GM10248 (cell line): ENCODE measurements at regions not wholly inside any gene's neighbourhood (a gene's known extent, or its start where the extent isn't known, plus 50 kb on each side); places are given as distances from the start of the nearest gene placed in this dataset.
A peak's percentile ranks its signal among the peaks of the same experiment; 100 is the strongest.
"Not testable (repeated sequence)": the region's sequence is repeated elsewhere in the genome, so short reads cannot be mapped to it uniquely, and the experiment has no call there.

Experiments used
- CTCF ChIA-PET: fragments of 300-600 bp; sonication (Branson Sonifier 250); formaldehyde crosslinking; extraction: SDS; loops from one replicate; lab custom pipeline; 2021; ENCODE audit warnings: antibody characterized with exemption; lab: Yijun Ruan, JAX
- POLR2A ChIA-PET: fragments of 350-650 bp; sonication (Branson Sonifier 250); formaldehyde crosslinking; extraction: SDS; loops from one replicate; lab custom pipeline; 2020; ENCODE audit warnings: antibody characterized with exemption; lab: Yijun Ruan, JAX
- DNase-seq: peaks from one replicate; pipeline ENCODE4 v3.0.0; 2012; ENCODE audit errors: extremely low spot score
- TF ChIP-seq, protein P1 (sequence below): IDR thresholded peaks from 2 replicates; pipeline ENCODE4 v1.5.1; 2012; ENCODE audit warnings: mild to moderate bottlenecking, low read depth; ENCODE audit errors: extremely low read depth, missing control alignments, control extremely low read depth

DNA sequence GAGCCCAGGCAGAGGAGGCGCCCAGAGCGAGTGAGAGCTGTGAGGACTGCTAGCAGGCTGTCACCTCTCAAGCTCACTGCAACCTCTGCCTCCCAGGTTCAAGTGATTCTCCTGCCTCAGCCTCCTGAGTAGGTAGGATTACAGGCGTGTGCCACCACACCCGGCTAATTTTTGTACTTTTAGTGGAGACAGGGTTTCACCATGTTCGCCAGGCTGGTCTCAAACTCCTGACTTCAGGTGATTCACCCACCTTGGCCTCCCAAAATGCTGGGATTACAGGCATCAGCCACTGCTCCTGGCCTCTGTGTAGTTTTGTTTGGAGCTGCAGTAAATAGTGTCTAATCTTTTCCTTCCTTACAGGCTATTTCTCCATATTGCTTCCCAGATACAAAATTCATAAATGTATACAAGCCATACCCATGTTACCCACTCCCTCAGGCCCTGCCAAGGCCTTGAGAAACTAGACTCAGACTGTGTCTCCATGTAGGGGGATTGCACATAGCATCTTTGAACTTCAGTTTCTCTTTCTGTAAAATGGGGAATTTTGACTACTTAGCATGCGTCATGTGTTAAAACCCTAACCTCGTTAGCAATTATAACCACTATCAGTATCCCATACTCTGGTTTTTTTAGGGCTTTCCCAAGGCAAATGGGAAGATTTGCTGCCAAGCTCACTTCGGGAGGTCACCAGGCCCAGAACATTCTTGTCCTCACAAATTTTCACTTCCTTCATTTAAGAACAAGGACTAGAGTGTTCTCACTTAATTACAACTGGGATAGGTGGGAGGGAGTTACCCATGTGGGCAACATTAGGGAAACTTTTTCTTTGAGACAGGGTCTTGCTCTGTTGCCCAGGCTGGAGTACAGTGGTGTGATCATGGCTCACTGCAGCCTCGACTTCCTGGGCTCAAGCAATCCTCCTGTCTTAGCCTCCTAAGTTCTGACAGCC lies 67.3 kb upstream of the DDR1 start:
- peak; percentile 59 for DNase-seq
- POLR2A ChIA-PET: no interaction called here
- CTCF ChIA-PET: interaction anchor here (1.3 to 20.8 kb wide), 3 partner anchors 19 to 86 kb away, joined by 3 to 252 read pairs (median 6); no protein-coding TSS in a partner anchor
- TF ChIP-seq, protein P1, sequence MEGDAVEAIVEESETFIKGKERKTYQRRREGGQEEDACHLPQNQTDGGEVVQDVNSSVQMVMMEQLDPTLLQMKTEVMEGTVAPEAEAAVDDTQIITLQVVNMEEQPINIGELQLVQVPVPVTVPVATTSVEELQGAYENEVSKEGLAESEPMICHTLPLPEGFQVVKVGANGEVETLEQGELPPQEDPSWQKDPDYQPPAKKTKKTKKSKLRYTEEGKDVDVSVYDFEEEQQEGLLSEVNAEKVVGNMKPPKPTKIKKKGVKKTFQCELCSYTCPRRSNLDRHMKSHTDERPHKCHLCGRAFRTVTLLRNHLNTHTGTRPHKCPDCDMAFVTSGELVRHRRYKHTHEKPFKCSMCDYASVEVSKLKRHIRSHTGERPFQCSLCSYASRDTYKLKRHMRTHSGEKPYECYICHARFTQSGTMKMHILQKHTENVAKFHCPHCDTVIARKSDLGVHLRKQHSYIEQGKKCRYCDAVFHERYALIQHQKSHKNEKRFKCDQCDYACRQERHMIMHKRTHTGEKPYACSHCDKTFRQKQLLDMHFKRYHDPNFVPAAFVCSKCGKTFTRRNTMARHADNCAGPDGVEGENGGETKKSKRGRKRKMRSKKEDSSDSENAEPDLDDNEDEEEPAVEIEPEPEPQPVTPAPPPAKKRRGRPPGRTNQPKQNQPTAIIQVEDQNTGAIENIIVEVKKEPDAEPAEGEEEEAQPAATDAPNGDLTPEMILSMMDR: no peak

DNA sequence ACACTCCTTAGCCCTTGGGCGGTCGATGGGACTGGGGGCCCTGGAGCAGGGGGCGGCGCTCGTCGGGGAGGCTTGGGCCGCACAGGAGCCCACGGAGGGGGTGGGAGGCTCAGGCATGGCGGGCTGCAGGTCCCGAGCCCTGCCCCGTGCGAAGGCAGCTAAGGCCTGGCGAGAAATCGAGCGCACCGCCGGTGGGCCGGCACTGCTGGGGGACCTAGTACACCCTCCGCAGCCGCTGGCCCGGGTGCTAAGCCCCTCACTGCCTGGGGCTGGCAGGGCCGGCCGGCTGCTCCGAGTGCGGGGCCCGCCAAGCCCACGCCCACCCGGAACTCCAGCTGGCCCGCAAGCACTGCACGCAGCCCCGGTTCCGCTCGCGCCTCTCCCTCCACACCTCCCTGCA lies 68.0 kb upstream of the DDR1 start:
- CTCF ChIA-PET: interaction anchor here (20.8 kb wide), 1 partner anchor 19 kb away, joined by 252 read pairs; no protein-coding TSS in a partner anchor
- DNase-seq, POLR2A ChIA-PET: not testable (repeated sequence)

DNA sequence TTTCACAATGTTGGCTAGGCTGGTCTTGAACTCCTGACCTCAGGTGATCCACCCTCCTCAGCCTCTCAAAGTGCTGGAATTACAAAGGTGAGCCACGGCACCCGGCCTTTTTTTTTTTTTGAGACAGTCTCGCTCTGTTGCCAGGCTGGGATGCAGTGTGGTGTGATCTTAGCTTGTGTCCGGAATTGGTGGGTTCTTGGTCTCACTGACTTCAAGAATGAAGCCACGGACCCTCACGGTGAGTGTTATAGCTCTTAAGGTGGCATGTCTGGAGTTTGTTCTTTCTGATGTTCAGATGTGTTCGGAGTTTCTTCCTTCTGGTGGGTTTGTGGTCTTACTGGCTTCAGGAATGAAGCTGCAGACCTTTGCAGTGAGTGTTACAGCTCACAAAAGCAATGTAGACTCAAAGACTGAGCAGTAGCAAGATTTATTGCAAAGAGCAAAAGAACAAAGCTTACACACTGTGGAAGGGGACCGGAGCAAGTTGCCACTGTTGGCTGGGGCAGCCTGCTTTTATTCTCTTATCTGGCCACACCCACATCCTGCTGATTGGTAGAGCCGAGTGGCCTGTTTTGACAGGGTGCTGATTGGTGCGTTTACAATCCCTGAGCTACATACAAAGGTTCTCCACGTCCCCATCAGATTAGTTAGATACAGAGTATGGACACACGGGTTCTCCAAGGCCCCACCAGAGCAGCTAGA lies 69.1 kb upstream of the DDR1 start:
- ChIA-PET POLR2A (interaction anchor here (0.7 kb wide), 1 partner anchor 184 kb away, joined by 5 read pairs; no protein-coding TSS in a partner anchor), CTCF (interaction anchor here (1.5 to 20.8 kb wide), 2 partner anchors 21 to 265 kb away, joined by 4 to 252 read pairs; no protein-coding TSS in a partner anchor)
- DNase-seq: not testable (repeated sequence)

DNA sequence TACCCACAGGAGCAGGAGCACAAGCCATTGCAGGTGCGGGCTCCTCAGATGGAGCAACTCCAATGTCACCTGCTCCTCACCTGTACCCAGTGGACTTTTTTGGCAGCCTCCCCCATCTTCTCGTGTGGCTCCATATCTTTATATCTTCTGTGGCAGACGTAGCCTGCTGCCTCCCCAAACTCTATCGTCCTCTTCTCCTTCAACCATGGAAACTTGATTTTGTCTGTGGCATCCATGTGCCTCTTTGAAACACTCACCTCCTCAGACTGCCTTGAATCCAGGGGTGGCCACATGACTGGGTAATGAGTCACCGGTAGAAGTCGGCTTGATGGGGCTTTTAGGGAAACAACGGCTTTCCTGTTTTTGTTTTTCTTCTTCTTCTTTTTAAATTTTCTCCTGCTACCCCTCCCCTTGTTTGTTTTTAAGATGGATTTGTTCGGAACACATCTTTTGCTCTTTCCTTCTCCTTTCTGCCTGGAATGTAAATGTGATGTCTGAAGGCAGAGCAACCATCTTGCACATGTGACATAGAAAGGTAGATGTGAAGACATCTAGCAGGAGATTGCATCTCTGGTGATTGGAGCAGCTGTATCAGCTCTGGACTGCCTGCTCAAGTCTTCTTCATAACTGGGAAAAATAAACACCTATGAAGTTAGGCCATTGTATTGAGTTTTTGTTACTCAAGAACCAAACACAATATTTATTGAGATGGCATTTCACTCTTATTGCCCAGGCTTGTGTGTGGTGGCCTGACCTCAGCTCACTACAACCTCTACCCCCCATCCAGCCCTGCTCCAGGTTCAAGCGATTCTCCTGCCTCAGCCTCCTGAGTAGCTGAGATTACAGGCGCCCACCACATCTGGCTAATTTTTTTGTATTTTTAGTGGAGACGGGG lies 69.9 kb upstream of the DDR1 start:
- no peak for DNase-seq
- TF ChIP-seq, protein P1: no peak
- ChIA-PET POLR2A (no interaction called here), CTCF (interaction anchor here (0.7 to 20.8 kb wide), 3 partner anchors 21 to 265 kb away, joined by 3 to 252 read pairs (median 4); no protein-coding TSS in a partner anchor)

DNA sequence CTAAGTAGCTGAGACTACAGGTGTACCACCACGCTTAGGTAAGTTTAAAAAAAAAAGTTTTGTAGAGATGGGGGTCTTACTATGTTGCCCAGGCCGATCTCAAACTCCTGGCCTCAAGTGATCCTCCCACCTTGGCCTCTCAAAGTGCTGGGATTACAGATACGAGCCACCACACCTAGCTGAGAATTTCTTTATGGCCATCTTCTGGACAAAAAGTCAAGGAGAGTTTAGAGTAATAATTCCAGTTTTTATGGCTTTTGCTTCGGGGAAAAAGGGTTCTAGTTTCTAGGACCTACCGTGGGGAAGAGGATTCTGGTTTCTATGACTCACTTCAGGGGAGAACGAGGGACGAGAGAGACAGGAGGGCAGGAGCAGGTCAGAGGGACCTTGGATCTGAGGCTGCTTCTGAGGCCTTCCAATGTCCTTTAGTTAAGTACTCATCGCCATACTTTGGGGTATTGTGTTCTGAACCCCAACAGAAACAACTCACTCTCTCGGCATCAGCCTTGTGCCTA lies 69.3 kb upstream of the IER3 start:
- DNase-seq: no peak
- POLR2A ChIA-PET: no interaction called here
- TF ChIP-seq, protein P1: no peak
- CTCF ChIA-PET: interaction anchor here (0.7 to 20.8 kb wide), 4 partner anchors 8 to 83 kb away, joined by 3 to 252 read pairs (median 20); no protein-coding TSS in a partner anchor

DNA sequence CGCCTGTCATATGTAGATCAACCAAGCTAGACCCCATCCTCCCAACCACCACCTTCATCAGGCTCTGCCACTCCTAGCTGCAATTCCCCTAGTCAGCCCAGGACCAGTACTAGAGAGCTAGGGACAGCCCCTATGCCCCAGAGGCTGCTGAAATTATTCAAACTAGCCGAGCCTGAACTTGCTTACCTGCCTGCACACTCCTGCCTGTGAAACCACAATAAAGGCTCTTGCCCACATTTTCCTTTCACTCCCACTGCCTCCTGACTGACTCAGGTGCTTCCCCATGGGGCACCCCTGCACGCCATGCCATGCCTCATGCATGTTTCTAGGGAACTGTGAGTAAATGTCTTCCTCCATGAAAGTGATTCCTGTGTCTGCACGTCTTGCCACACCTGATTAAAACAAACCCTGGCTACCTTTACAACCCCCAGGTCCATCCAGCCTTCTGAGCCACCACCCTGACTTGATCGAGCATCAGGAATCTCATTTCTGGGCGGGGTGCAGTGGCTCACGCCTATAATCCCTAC lies 66.5 kb upstream of the IER3 start:
- ChIA-PET CTCF (interaction anchor here (1.1 to 20.8 kb wide), 9 partner anchors 10 to 276 kb away, joined by 3 to 252 read pairs (median 3); no protein-coding TSS in a partner anchor), POLR2A (interaction anchor here (0.6 kb wide), 1 partner anchor 103 kb away, joined by 7 read pairs; no protein-coding TSS in a partner anchor)
- TF ChIP-seq, protein P1: no peak
- peak; percentile 56 for DNase-seq

DNA sequence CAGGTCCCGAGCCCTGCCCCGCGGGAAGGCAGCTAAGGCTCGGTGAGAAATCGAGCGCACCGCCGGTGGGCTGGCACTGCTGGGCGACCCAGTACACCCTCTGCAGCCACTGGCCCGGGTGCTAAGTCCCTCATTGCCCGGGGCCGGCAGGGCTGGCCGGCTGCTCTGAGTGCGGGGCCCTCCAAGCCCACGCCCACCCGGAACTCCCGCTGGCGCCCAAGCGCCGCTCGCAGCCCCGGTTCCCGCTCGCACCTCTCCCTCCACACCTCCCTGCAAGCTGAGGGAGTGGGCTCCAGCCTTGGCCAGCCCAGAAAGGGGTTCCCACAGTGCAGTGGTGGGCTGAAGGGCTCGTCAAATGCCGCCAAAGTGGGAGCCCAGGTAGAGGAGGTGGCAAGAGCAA lies 63.2 kb upstream of the IER3 start:
- DNase-seq, POLR2A ChIA-PET: not testable (repeated sequence)
- CTCF ChIA-PET: interaction anchor here (1.1 to 1.5 kb wide), 2 partner anchors 12 to 14 kb away, joined by 3 to 4 read pairs; no protein-coding TSS in a partner anchor
